Heart left ventricle (tissue), 13 donors: ENCODE measurements at regions not wholly inside any gene's neighbourhood (a gene's known extent, or its start where the extent isn't known, plus 50 kb on each side); places are given as distances from the start of the nearest gene placed in this dataset.

Experiments used
- POLR2A ChIP-seq, 2 donors: fragments of 450-650 bp; IDR thresholded peaks; one replicate each; pipeline ENCODE4 v1.6.1; 2017; ENCODE audit warnings: antibody characterized with exemption in 2 of 2, mild to moderate bottlenecking in 2 of 2, moderate library complexity in 2 of 2
- TF ChIP-seq, protein P1 (sequence below), 12 donors: fragments of 200-600 bp; sonication (generic) in 4 of 12; IDR thresholded peaks; one replicate each; pipeline versions ENCODE4 v1.5.0 to v1.8.0; 2018 to 2022; ENCODE audit warnings: antibody characterized with exemption in 12 of 12, mild to moderate bottlenecking in 5 of 12
- donor health status: ischemic (EF 13 %, LVEDD 7.1; RV severe dilation, severe dysfunction).
- donor health status: DM: no; HTN: yes; CAD: no.
- donor health status: DM: no; HTN: no; CAD: no.
- donor health status: ischemic (EF 25% LVEDD 6.9; RV normal size, moderate dysfunction).
- donor health status: ischemic (EF 25% LVEDD 5.7; RV mildly dilated, moderate dysfunction).
- donor health status: ischemic (EF 35%, LVEDD 5.7; RV mildly dilated, moderate dysfunction).
- donor health status: nonischemic (EF 11% LVEDD 7.7; RV severe dilation, severe dysfunction).
- donor health status: DM: yes; HTN: yes; CAD: no.
- donor health status: PGD.
- donor health status: ischemic (EF 29% LVEDD 5.4; RV normal size, mild dysfunction).
- donor health status: nonischemic (EF 23%, LVEDD 6.1; RV moderate dilation, normal function).

- no peak for TF ChIP-seq POLR2A (IDR thresholded peaks at IDR 0.05)
- TF ChIP-seq, protein P1, sequence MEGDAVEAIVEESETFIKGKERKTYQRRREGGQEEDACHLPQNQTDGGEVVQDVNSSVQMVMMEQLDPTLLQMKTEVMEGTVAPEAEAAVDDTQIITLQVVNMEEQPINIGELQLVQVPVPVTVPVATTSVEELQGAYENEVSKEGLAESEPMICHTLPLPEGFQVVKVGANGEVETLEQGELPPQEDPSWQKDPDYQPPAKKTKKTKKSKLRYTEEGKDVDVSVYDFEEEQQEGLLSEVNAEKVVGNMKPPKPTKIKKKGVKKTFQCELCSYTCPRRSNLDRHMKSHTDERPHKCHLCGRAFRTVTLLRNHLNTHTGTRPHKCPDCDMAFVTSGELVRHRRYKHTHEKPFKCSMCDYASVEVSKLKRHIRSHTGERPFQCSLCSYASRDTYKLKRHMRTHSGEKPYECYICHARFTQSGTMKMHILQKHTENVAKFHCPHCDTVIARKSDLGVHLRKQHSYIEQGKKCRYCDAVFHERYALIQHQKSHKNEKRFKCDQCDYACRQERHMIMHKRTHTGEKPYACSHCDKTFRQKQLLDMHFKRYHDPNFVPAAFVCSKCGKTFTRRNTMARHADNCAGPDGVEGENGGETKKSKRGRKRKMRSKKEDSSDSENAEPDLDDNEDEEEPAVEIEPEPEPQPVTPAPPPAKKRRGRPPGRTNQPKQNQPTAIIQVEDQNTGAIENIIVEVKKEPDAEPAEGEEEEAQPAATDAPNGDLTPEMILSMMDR (IDR thresholded peaks at IDR 0.05), result no peak
Observed at GRCh38 chr12:24721191-24721590, 227.7 kb downstream of the BCAT1 start.
